ENCODE measurements at regions not wholly inside any gene's neighbourhood (a gene's known extent, or its start where the extent isn't known, plus 50 kb on each side); places are given as distances from the start of the nearest gene placed in this dataset.

DNA sequence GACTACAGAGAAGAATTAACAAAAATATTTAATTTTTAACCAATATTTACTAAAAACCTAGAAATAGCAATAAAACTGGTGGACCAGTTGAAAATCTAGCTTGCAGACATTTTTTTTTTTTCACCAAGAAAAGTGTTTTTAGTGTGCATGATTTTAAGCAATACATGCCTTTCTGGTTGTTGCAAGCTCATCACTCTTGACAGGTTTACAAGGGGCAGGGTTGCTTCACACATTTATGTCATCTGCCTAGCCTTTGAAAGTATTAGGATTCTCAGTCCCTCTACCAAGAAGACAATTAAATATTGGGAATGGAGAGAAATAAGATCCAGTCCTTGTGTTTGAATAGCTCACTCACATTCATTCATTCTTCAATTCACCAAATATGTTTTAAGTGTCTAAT, 53.8 kb upstream of the LYPLAL1 start:
- no peak overlapping the region for H3K4me2 ChIP-seq (replicated peaks; ENCODE audit: extremely low read depth, low read length, poor library complexity, severe bottlenecking)
- H3K36me3 ChIP-seq (replicated peaks in 1 of 2; ENCODE audit: control insufficient read depth in 1 of 2, insufficient read depth in 2 of 2, low read length in 2 of 2), result no peaks in the 10 kb centered on the region
- H3K9ac ChIP-seq (ENCODE audit: insufficient read depth, low read length, poor library complexity, severe bottlenecking), result no peak overlapping the region
- no peak for TF ChIP-seq CTCF (IDR thresholded peaks at IDR 0.05)
- H3K4me1 ChIP-seq (ENCODE audit: control insufficient read depth in 1 of 2, insufficient read depth in 2 of 2, low read length in 2 of 2), result peaks cover 25 to 36% of the 10 kb centered on the region in 2 donors
- Mint-ChIP-seq H3K36me3 (no peaks in the 10 kb centered on the region), H3K27ac (peak overlapping the region in 4 of 7 donors; percentile 49 to 55 (median 52)), H3K27me3 (ENCODE audit: low read depth in 3 of 3) (peaks cover 0 to 2% (median 0%) of the 10 kb centered on the region in 3 donors), H3K4me3 (no peak overlapping the region), H3K9me3 (peaks cover 0 to 4% (median 0%) of the 10 kb centered on the region in 7 donors), H3K4me1 (peaks cover 26% of the 10 kb centered on the region)
- H3K9me3 ChIP-seq (replicated peaks in 1 of 2; ENCODE audit: control insufficient read depth in 1 of 2, insufficient read depth in 1 of 2, low read length in 2 of 2), result no peaks in the 10 kb centered on the region
- H4K20me1 ChIP-seq (ENCODE audit: insufficient read depth, low read length), result no peaks in the 10 kb centered on the region
- intact Hi-C loops (cut with micrococcal nuclease), result no loop called here
- H3K4me3 ChIP-seq (replicated peaks in 1 of 3; ENCODE audit: low read depth in 2 of 3, low read length in 3 of 3), result no peak overlapping the region
- no peak overlapping the region for H2AFZ ChIP-seq (ENCODE audit: insufficient read depth, low read depth, low read length, poor library complexity, severe bottlenecking)
- H3K27me3 ChIP-seq (ENCODE audit: control insufficient read depth in 2 of 2, insufficient read depth in 2 of 2, low read length in 2 of 2), result no peaks in the 10 kb centered on the region
- H3K27ac ChIP-seq (ENCODE audit: low read depth in 1 of 2, low read length in 2 of 2), result peak overlapping the region in 1 of 2 donors; percentile 71
- H3K79me2 ChIP-seq (ENCODE audit: insufficient read depth, low read length), result no peaks in the 10 kb centered on the region
- peak in 2 of 3 donors; percentile 8 for DNase-seq

DNA sequence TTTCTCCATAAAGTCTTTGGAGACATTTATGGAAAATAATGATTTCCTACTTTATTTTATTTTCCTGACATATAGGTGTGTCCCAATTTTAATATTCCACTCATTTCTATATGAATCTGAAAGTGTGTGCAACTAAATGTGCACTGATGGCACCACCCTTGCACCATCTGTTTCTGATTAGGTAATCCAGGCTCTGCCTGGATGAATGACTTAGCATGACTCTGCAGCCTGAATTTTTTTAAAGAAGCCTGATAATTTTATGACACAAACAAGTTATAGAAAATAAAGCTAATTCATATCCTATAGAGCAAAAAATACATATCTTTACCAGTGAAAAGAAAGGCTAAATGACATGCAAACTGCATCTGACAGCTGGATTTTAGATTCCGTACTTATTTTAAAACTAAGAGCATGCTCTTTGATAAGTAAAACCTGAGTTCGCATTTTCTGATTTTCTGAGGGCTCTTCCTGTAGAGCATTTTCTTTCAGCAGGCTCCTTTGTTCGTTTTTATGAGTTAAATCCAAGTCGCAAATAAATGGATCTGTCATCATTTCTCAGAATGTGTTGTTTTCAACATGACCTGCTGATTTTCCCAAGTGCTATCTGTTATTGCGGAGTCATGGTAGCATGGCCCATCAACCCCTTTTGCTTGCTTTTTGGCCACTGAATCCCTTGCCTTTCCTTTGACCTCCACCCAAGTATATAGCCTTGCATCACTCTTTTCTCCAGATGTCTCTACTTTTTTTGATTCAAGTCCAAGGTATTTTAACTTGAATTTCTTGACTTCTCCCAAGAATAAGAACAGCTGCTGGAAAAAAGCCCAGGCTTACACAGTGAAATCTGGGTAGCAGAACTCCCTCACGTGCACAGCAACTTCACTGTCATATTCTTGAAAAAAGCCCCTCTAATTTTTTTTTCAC, 52.8 kb upstream of the LYPLAL1 start:
- no peak overlapping the region for H2AFZ ChIP-seq (ENCODE audit: insufficient read depth, low read depth, low read length, poor library complexity, severe bottlenecking)
- H3K4me1 Mint-ChIP-seq, result peaks cover 26% of the 10 kb centered on the region
- H3K9me3 Mint-ChIP-seq, result peaks cover 0 to 2% (median 0%) of the 10 kb centered on the region in 7 donors
- no peak for TF ChIP-seq CTCF (IDR thresholded peaks at IDR 0.05)
- no peak overlapping the region for H3K9ac ChIP-seq (ENCODE audit: insufficient read depth, low read length, poor library complexity, severe bottlenecking)
- H3K4me3 ChIP-seq (replicated peaks in 1 of 3; ENCODE audit: low read depth in 2 of 3, low read length in 3 of 3), result peak overlapping the region in 1 of 3 experiments; percentile 23
- peaks cover 25 to 36% of the 10 kb centered on the region in 2 donors for H3K4me1 ChIP-seq (ENCODE audit: control insufficient read depth in 1 of 2, insufficient read depth in 2 of 2, low read length in 2 of 2)
- H3K27ac ChIP-seq (ENCODE audit: low read depth in 1 of 2, low read length in 2 of 2), result peak overlapping the region in 1 of 2 donors; percentile 71
- H3K4me2 ChIP-seq (replicated peaks; ENCODE audit: extremely low read depth, low read length, poor library complexity, severe bottlenecking), result peak overlapping the region; percentile 24
- H3K79me2 ChIP-seq (ENCODE audit: insufficient read depth, low read length), result no peaks in the 10 kb centered on the region
- peak overlapping the region; percentile 48 to 85 (median 55) for H3K27ac Mint-ChIP-seq
- H3K4me3 Mint-ChIP-seq, result peak overlapping the region in 1 of 2 donors; percentile 32
- H4K20me1 ChIP-seq (ENCODE audit: insufficient read depth, low read length), result no peaks in the 10 kb centered on the region
- H3K9me3 ChIP-seq (replicated peaks in 1 of 2; ENCODE audit: control insufficient read depth in 1 of 2, insufficient read depth in 1 of 2, low read length in 2 of 2), result no peaks in the 10 kb centered on the region
- whole genome bisulfite sequencing (ENCODE audit: insufficient coverage), result 60% methylated on average over 5 of the region's 6 CpGs
- no peaks in the 10 kb centered on the region for H3K27me3 ChIP-seq (ENCODE audit: control insufficient read depth in 2 of 2, insufficient read depth in 2 of 2, low read length in 2 of 2)
- H3K36me3 ChIP-seq (replicated peaks in 1 of 2; ENCODE audit: control insufficient read depth in 1 of 2, insufficient read depth in 2 of 2, low read length in 2 of 2), result no peaks in the 10 kb centered on the region
- peaks cover 0 to 2% (median 0%) of the 10 kb centered on the region in 3 donors for H3K27me3 Mint-ChIP-seq (ENCODE audit: low read depth in 3 of 3)
- DNase-seq, result peak; percentile 53 to 69 (median 69)
- intact Hi-C loops (cut with micrococcal nuclease), result no loop called here
- H3K36me3 Mint-ChIP-seq, result no peaks in the 10 kb centered on the region
